Smooth muscle cell (in vitro differentiated cells): ENCODE measurements at regions not wholly inside any gene's neighbourhood (a gene's known extent, or its start where the extent isn't known, plus 50 kb on each side); places are given as distances from the start of the nearest gene placed in this dataset.

Experiments used
- DNase-seq: peaks from one replicate; lab custom pipeline; 2025; ENCODE audit not compliant: unreplicated experiment; lab: John Stamatoyannopoulos, UW
- H2AFZ ChIP-seq: fragments of 200-600 bp; sonication (generic); 2 replicates; pipeline ENCODE4 v1.6.0; 2016; ENCODE audit warnings: antibody characterized with exemption, low read depth, mild to moderate bottlenecking
- H3F3A ChIP-seq: fragments of 200-600 bp; sonication (generic); 2 replicates; pipeline ENCODE4 v1.6.0; 2017; ENCODE audit warnings: antibody characterized with exemption, low read depth
- H3K27ac ChIP-seq: fragments of 200-600 bp; sonication (generic); 2 replicates; pipeline ENCODE4 v1.5.1; 2016; ENCODE audit warnings: low read depth, mild to moderate bottlenecking
- H3K27me3 ChIP-seq: fragments of 200-600 bp; sonication (generic); 2 replicates; pipeline ENCODE4 v1.6.1; 2016; ENCODE audit warnings: low read depth, mild to moderate bottlenecking
- H3K36me3 ChIP-seq: fragments of 200-600 bp; sonication (generic); 2 replicates; pipeline ENCODE4 v1.5.1; 2016; ENCODE audit warnings: low read depth
- H3K4me1 ChIP-seq: fragments of 200-600 bp; sonication (generic); 2 replicates; pipeline ENCODE4 v1.5.1; 2016; ENCODE audit warnings: low read depth
- H3K4me2 ChIP-seq: fragments of 200-600 bp; sonication (generic); 2 replicates; pipeline ENCODE4 v1.6.0; 2016; ENCODE audit warnings: mild to moderate bottlenecking
- H3K4me3 ChIP-seq: fragments of 200-600 bp; sonication (generic); 2 replicates; pipeline ENCODE4 v1.5.1; 2016; ENCODE audit warnings: mild to moderate bottlenecking
- H3K79me2 ChIP-seq: fragments of 200-600 bp; sonication (generic); 2 replicates; pipeline ENCODE4 v1.6.0; 2016; ENCODE audit warnings: low read depth, mild to moderate bottlenecking
- H3K9ac ChIP-seq: fragments of 200-600 bp; sonication (generic); 2 replicates; pipeline ENCODE4 v1.6.0; 2016; ENCODE audit warnings: low read depth
- H3K9me3 ChIP-seq: fragments of 200-600 bp; sonication (generic); replicated peaks from 2 replicates; pipeline ENCODE4 v1.5.1; 2016; ENCODE audit warnings: low read depth
- H4K20me1 ChIP-seq: fragments of 200-600 bp; sonication (generic); 2 replicates; pipeline ENCODE4 v1.6.0; 2016; ENCODE audit warnings: low read depth
- CTCF ChIP-seq: fragments of 200-600 bp; sonication (generic); IDR thresholded peaks from 2 replicates; pipeline ENCODE4 v1.5.1; 2017; ENCODE audit warnings: borderline replicate concordance, mild to moderate bottlenecking, antibody characterized with exemption; ENCODE audit not compliant: insufficient read depth, poor library complexity, severe bottlenecking
- WGBS: methylation state at CpG from one replicate; pipeline ENCODE4 v1.1.7; 2016; ENCODE audit warnings: low lambda C conversion rate; 5-methylcytosine and 5-hydroxymethylcytosine counted together

GRCh38 chr5:23025629-23026233, 172.6 kb upstream of the CDH12 start:
- H3K9me3 ChIP-seq, result no peaks in the 10 kb centered on the region
- no peak overlapping the region for H3K27ac ChIP-seq
- H3K36me3 ChIP-seq, result no peaks in the 10 kb centered on the region
- no peak overlapping the region for H3K4me3 ChIP-seq
- no peak overlapping the region for H2AFZ ChIP-seq
- H3F3A ChIP-seq, result no peaks in the 10 kb centered on the region
- WGBS, result 89% methylated on average over 1 of the region's 1 CpG
- no peak for DNase-seq
- no peak for TF ChIP-seq CTCF
- no peak overlapping the region for H3K4me2 ChIP-seq
- H4K20me1 ChIP-seq, result no peaks in the 10 kb centered on the region
- H3K9ac ChIP-seq, result no peak overlapping the region
- H3K27me3 ChIP-seq, result no peaks in the 10 kb centered on the region
- H3K4me1 ChIP-seq, result no peaks in the 10 kb centered on the region
- H3K79me2 ChIP-seq, result no peaks in the 10 kb centered on the region

GRCh38 chr5:23024470-23024869, 171.3 kb upstream of the CDH12 start:
- H2AFZ ChIP-seq, result no peak overlapping the region
- H3K4me1 ChIP-seq, result no peaks in the 10 kb centered on the region
- H3K9me3 ChIP-seq, result no peaks in the 10 kb centered on the region
- no peak for TF ChIP-seq CTCF
- H3K4me3 ChIP-seq, result no peak overlapping the region
- 81% methylated on average over 5 of the region's 5 CpGs for WGBS
- H3K9ac ChIP-seq, result no peak overlapping the region
- no peak for DNase-seq
- H3F3A ChIP-seq, result no peaks in the 10 kb centered on the region
- H3K79me2 ChIP-seq, result no peaks in the 10 kb centered on the region
- no peaks in the 10 kb centered on the region for H4K20me1 ChIP-seq
- no peaks in the 10 kb centered on the region for H3K36me3 ChIP-seq
- H3K27ac ChIP-seq, result no peak overlapping the region
- no peaks in the 10 kb centered on the region for H3K27me3 ChIP-seq
- no peak overlapping the region for H3K4me2 ChIP-seq

GRCh38 chr5:23014825-23015224, 161.7 kb upstream of the CDH12 start:
- no peaks in the 10 kb centered on the region for H3K4me1 ChIP-seq
- no peak overlapping the region for H3K9ac ChIP-seq
- no peaks in the 10 kb centered on the region for H3K36me3 ChIP-seq
- H3K79me2 ChIP-seq, result no peaks in the 10 kb centered on the region
- peaks cover 3% of the 10 kb centered on the region for H3K27me3 ChIP-seq
- H3K9me3 ChIP-seq, result no peaks in the 10 kb centered on the region
- H2AFZ ChIP-seq, result no peak overlapping the region
- no peak for DNase-seq
- 73% methylated on average over 4 of the region's 4 CpGs for WGBS
- H3F3A ChIP-seq, result no peaks in the 10 kb centered on the region
- no peak overlapping the region for H3K27ac ChIP-seq
- H3K4me3 ChIP-seq, result no peak overlapping the region
- no peak overlapping the region for H3K4me2 ChIP-seq
- TF ChIP-seq CTCF, result no peak
- no peaks in the 10 kb centered on the region for H4K20me1 ChIP-seq

- Histone ChIP-seq H3K9ac (no peak overlapping the region), H3K27ac (no peak overlapping the region)
These were observed 161.1 kb upstream of the CDH12 start for GRCh38 chr5:23014266-23014665.

More at GRCh38 chr5:23014266-23014665, 161.1 kb upstream of the CDH12 start:
- no peaks in the 10 kb centered on the region for H3K36me3 ChIP-seq
- H3K27me3 ChIP-seq, result peaks cover 3% of the 10 kb centered on the region
- H4K20me1 ChIP-seq, result no peaks in the 10 kb centered on the region
- no peaks in the 10 kb centered on the region for H3F3A ChIP-seq
- DNase-seq, result no peak
- no peaks in the 10 kb centered on the region for H3K9me3 ChIP-seq
- no peaks in the 10 kb centered on the region for H3K4me1 ChIP-seq
- H3K4me2 ChIP-seq, result no peak overlapping the region
- H2AFZ ChIP-seq, result no peak overlapping the region
- H3K4me3 ChIP-seq, result no peak overlapping the region
- no peak for TF ChIP-seq CTCF
- 93% methylated on average over 1 of the region's 1 CpG for WGBS
- no peaks in the 10 kb centered on the region for H3K79me2 ChIP-seq
